Endothelial cell of umbilical vein (primary cell): ENCODE measurements at regions not wholly inside any gene's neighbourhood (a gene's known extent, or its start where the extent isn't known, plus 50 kb on each side); places are given as distances from the start of the nearest gene placed in this dataset.
"Not testable (repeated sequence)": the region's sequence is repeated elsewhere in the genome, so short reads cannot be mapped to it uniquely, and the experiment has no call there.

ENCODE experiments used
- BruUV-seq: library from RNA; stranded (reverse); fragments of 400-500 nt; replicated peaks from 2 replicates; lab custom pipeline; 2021; lab: Mats Ljungman, UMichigan
- CTCF ChIA-PET: fragments of 300-600, 350-600 bp; sonication (Branson Sonifier 250); formaldehyde crosslinking; loops from one replicate; lab custom pipeline; 2021; ENCODE audit warnings: antibody characterized with exemption, inconsistent platforms; lab: Charles Lee
- POLR2A ChIA-PET: fragments of 300-600, 350-600 bp; sonication (Branson Sonifier 250); formaldehyde crosslinking; loops from one replicate; lab custom pipeline; 2021; ENCODE audit warnings: antibody characterized with exemption, inconsistent platforms; lab: Charles Lee
- DNase-seq: peaks from one replicate; pipeline ENCODE4 v3.0.0-alpha.2; 2011; ENCODE audit warnings: low read depth, low spot score
- FAIRE-seq: peaks from 2 replicates; lab custom pipeline; 2011; peaks lifted over from hg19 to GRCh38; lab: Jason Lieb, UNC
- H2AFZ ChIP-seq: 2 replicates; pipeline ENCODE4 v1.6.0; 2012; ENCODE audit warnings: low read depth, low read length, control low read depth, inconsistent platforms
- H3K27ac ChIP-seq: 2 replicates; pipeline ENCODE4 v1.5.1; 2011; ENCODE audit warnings: low read depth, mild to moderate bottlenecking, control low read depth, low read length, moderate library complexity; ENCODE audit not compliant: insufficient read depth
- H3K27me3 ChIP-seq, 2 experiments: 2 replicates each; pipeline versions ENCODE4 v1.6.0 to v1.6.1; 2011; ENCODE audit warnings: low read length in 2 of 2, mixed read lengths in 1 of 2; ENCODE audit not compliant: control insufficient read depth in 2 of 2, insufficient read depth in 2 of 2
- H3K36me3 ChIP-seq, 2 experiments: 2 replicates in 1 of 2; 3 replicates in 1 of 2; pipeline ENCODE4 v1.5.1; 2011; ENCODE audit warnings: low read length in 2 of 2, mild to moderate bottlenecking in 1 of 2, moderate library complexity in 1 of 2; ENCODE audit not compliant: control insufficient read depth in 2 of 2, insufficient read depth in 2 of 2; ENCODE audit errors: extremely low read depth in 1 of 2
- H3K4me1 ChIP-seq: 3 replicates; pipeline ENCODE4 v1.5.1; 2011; ENCODE audit warnings: mild to moderate bottlenecking, low read length; ENCODE audit not compliant: control insufficient read depth, insufficient read depth; ENCODE audit errors: extremely low read depth
- H3K4me2 ChIP-seq: 2 replicates; pipeline ENCODE4 v1.6.1; 2011; ENCODE audit warnings: low read length, control low read depth, mixed read lengths; ENCODE audit not compliant: insufficient read depth
- H3K4me3 ChIP-seq, 3 experiments: fragments of 200-600 bp in 1 of 3; sonication (generic), shearing (Covaris generic) in 1 of 3; replicated peaks in 1 of 3; 2 replicates each; pipeline ENCODE4 v1.5.1; 2011 to 2016; ENCODE audit warnings: control low read depth in 3 of 3, low read length in 3 of 3, mild to moderate bottlenecking in 2 of 3, inconsistent platforms in 1 of 3, low read depth in 1 of 3, moderate library complexity in 1 of 3; ENCODE audit not compliant: insufficient read depth in 1 of 3
- H3K79me2 ChIP-seq: 2 replicates; pipeline ENCODE4 v1.6.0; 2012; ENCODE audit warnings: low read length, inconsistent platforms; ENCODE audit not compliant: control insufficient read depth, insufficient read depth
- H3K9ac ChIP-seq: replicated peaks from 2 replicates; pipeline ENCODE3; 2011; ENCODE audit warnings: low read length, control low read depth; ENCODE audit not compliant: insufficient read depth; ENCODE audit errors: extremely low read depth
- H3K9me1 ChIP-seq: replicated peaks from 3 replicates; pipeline ENCODE4 v1.6.0; 2011; ENCODE audit warnings: mild to moderate bottlenecking, low read length; ENCODE audit not compliant: control insufficient read depth, insufficient read depth; ENCODE audit errors: extremely low read depth
- H3K9me3 ChIP-seq: replicated peaks from 2 replicates; pipeline ENCODE4 v1.5.1; 2012; ENCODE audit warnings: low read length, inconsistent platforms; ENCODE audit not compliant: control insufficient read depth, insufficient read depth
- H4K20me1 ChIP-seq: replicated peaks from 2 replicates; pipeline ENCODE3; 2011; ENCODE audit warnings: mild to moderate bottlenecking, low read length; ENCODE audit not compliant: control insufficient read depth, insufficient read depth; ENCODE audit errors: extremely low read depth
- EZH2 ChIP-seq: IDR thresholded peaks from 2 replicates; pipeline ENCODE4 v1.6.1; 2012; ENCODE audit warnings: borderline replicate concordance, low read depth, mild to moderate bottlenecking, moderate library complexity, low read length, inconsistent platforms; ENCODE audit not compliant: severe bottlenecking
- dilution Hi-C: fragments of 300-500 bp; cut with MboI; formaldehyde crosslinking; loops from one replicate; pipeline ENCODE4 v1.15.0; 2019; ENCODE audit warnings: low sequenced_read_pairs; ENCODE audit not compliant: extremely low pct_ligation_motif_present
- intact Hi-C: fragments of 100-400 bp; cut with micrococcal nuclease; formaldehyde crosslinking; loops from one replicate; pipeline ENCODE4 v1.10.0; 2022
- TF ChIP-seq, protein P1 (sequence below): IDR thresholded peaks from 2 replicates; pipeline ENCODE4 v1.6.1; 2011; ENCODE audit not compliant: insufficient read depth, insufficient read length

DNA sequence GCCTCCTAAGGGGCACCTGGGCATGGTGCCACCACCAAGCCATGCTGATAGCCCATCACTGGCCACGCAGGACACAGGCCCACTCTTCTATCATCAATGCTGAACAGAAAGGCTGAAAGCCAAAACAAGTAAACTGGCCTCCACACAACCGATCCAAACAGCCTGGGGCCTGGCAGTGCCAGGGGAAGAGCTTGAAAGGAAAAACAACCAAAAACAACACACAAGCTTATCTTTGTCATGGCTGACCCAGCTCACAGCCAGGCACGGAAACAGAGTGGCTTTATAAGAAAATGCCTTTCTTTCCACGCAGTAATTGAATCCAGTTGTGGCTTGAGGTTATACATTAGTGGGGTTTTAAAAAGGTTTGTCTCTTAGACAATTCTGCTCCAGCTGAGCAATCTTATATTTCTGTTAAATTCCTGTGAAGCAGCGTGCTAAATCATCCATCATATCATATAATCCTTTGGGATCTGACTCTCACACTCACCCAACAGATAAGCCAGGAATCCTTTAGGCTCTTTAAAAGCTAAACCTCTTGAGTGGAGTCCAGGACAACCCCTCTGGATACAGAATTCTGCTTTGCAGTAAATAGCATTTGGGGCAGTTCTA lies 65.4 kb upstream of the SLC22A16 start:
- TF ChIP-seq, protein P1, sequence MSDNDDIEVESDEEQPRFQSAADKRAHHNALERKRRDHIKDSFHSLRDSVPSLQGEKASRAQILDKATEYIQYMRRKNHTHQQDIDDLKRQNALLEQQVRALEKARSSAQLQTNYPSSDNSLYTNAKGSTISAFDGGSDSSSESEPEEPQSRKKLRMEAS, result no peak
- TF ChIP-seq EZH2, result no peak
- Histone ChIP-seq H3K4me3 (no peak overlapping the region), H3K9me1 (no peaks in the 10 kb centered on the region), H3K9me3 (no peaks in the 10 kb centered on the region), H3K4me2 (no peak overlapping the region), H3K36me3 (no peaks in the 10 kb centered on the region), H3K9ac (no peak overlapping the region), H3K27ac (no peak overlapping the region), H4K20me1 (no peaks in the 10 kb centered on the region), H3K79me2 (no peaks in the 10 kb centered on the region), H3K27me3 (peaks cover 74 to 81% of the 10 kb centered on the region in 2 experiments), H2AFZ (no peak overlapping the region), H3K4me1 (peaks cover 8% of the 10 kb centered on the region)
- BruUV-seq, result no TSS peak
- ChIA-PET POLR2A (no interaction called here), CTCF (interaction anchor here (1.0 to 1.7 kb wide), 2 partner anchors 8 to 13 kb away, joined by 4 to 5 read pairs; no protein-coding TSS in a partner anchor)
- intact Hi-C loops, result no loop called here
- DNase-seq (no peak), FAIRE-seq (no peak)
- dilution Hi-C loops, result no loop called here

- H3K4me2 ChIP-seq, H3K36me3 ChIP-seq, H3K9ac ChIP-seq, H3K4me3 ChIP-seq, H3K9me3 ChIP-seq, dilution Hi-C loops, intact Hi-C loops, DNase-seq, H3K79me2 ChIP-seq, BruUV-seq, H2AFZ ChIP-seq, POLR2A ChIA-PET, H3K4me1 ChIP-seq, H3K9me1 ChIP-seq, H3K27ac ChIP-seq, H4K20me1 ChIP-seq, FAIRE-seq: not testable (repeated sequence)
- H3K27me3 ChIP-seq, result peaks cover 71 to 81% of the 10 kb centered on the region in 2 experiments
- CTCF ChIA-PET, result interaction anchor here (1.1 to 3.0 kb wide), 2 partner anchors 11 to 47 kb away, joined by 3 to 12 read pairs; no protein-coding TSS in a partner anchor
Measured at GRCh38 chr6:110539277-110540019, 63.0 kb upstream of the SLC22A16 start.
